Kidney (tissue), 13 donors: ENCODE measurements at regions not wholly inside any gene's neighbourhood (a gene's known extent, or its start where the extent isn't known, plus 50 kb on each side); places are given as distances from the start of the nearest gene placed in this dataset.
"Not testable (repeated sequence)": the region's sequence is repeated elsewhere in the genome, so short reads cannot be mapped to it uniquely, and the experiment has no call there.

Source experiments
- DNase-seq, 5 donors: peaks; one replicate each; pipeline ENCODE4 v3.0.0-alpha.2; 2013 to 2020
- FAIRE-seq: peaks from 2 replicates; lab custom pipeline; 2012; peaks lifted over from hg19 to GRCh38; lab: Jason Lieb, UNC
- H3K27ac ChIP-seq, 2 donors: one replicate each; pipeline ENCODE4 v1.7.0; 2013; ENCODE audit warnings: low read depth in 2 of 2, low read length in 2 of 2, inconsistent platforms in 1 of 2
- H3K27me3 ChIP-seq: one replicate; pipeline ENCODE4 v1.7.1; 2013; ENCODE audit warnings: low read length, inconsistent platforms; ENCODE audit not compliant: control insufficient read depth, insufficient read depth
- H3K36me3 ChIP-seq, 3 donors: one replicate each; pipeline versions ENCODE4 v1.7.0 to v1.7.1; 2013; ENCODE audit warnings: low read length in 3 of 3, control low read depth in 1 of 3, inconsistent platforms in 1 of 3; ENCODE audit not compliant: insufficient read depth in 3 of 3, control insufficient read depth in 2 of 3
- H3K4me1 ChIP-seq, 3 donors: one replicate each; pipeline versions ENCODE4 v1.7.0 to v1.7.1; 2013; ENCODE audit warnings: low read length in 3 of 3, inconsistent platforms in 1 of 3, low read depth in 1 of 3; ENCODE audit not compliant: control insufficient read depth in 2 of 3, insufficient read depth in 2 of 3
- H3K4me3 ChIP-seq, 3 donors: one replicate each; pipeline versions ENCODE4 v1.7.0 to v1.8.1; 2013; ENCODE audit warnings: low read length in 3 of 3, control low read depth in 1 of 3, inconsistent platforms in 1 of 3
- H3K9ac ChIP-seq, 3 donors: one replicate each; pipeline versions ENCODE4 v1.7.0 to v1.7.1; 2013; ENCODE audit warnings: low read length in 3 of 3, control low read depth in 1 of 3, inconsistent platforms in 1 of 3
- H3K9me3 ChIP-seq, 3 donors: one replicate each; pipeline versions ENCODE4 v1.7.0 to v1.7.1; 2013; ENCODE audit warnings: low read length in 3 of 3, control low read depth in 1 of 3, inconsistent platforms in 1 of 3; ENCODE audit not compliant: control insufficient read depth in 2 of 3, insufficient read depth in 1 of 3
- intact Hi-C: fragments of 100-400 bp; cut with DNase I; formaldehyde crosslinking; loops from one replicate; pipeline ENCODE4 v1.11.1; 2022
- TF ChIP-seq, protein P1 (sequence below): IDR thresholded peaks from 3 replicates; pipeline ENCODE4 v1.5.1; 2012; ENCODE audit warnings: mild to moderate bottlenecking, moderate library complexity, borderline replicate concordance; ENCODE audit not compliant: insufficient read depth; ENCODE audit errors: extremely low read depth
- donor health status: control.
- donor health status: control.
- donor health status: control.
- donor health status: control.
- donor health status: control.
- donor health status: DM: yes; HTN: yes; CAD: no.
- donor health status: Normal renal cell carcinoma (clear cell type).

DNA sequence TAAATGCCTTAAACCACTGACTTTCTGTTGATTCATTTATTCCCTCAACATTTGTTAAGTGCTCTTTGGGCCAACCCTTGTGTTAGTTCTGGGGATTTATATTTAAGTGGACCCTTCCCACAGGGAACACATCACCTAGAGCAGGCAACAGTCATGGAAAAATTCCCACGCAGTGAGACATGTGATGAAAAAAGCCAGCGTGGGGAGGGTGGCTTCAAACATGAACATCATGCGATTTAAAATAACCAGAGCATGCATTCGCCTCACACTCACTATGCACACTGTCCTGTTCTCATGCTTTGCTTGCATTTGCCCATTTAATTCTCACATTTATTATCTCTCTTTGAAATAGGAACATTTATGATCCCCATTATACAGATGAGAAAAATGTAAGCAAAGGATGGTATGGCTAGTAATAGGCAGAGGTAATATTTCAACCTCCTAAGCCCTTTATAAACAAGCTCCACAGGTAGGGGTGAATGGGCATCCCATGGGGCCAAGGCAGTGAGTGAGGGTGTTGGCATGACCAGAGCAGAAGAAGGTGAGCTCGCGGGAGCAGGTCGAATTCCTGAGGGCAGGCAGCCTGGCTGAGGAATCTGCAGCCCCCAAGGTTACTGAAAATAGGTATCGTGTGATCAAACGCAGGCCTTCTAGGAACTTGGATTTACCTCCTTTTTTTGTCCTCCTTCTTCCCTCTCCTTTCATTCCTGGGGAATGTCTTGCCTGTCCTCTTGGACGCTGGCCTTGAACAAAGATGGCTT, 297.8 kb downstream of the MYCN start:
- no peak overlapping the region for H3K4me3 ChIP-seq
- H3K9me3 ChIP-seq = no peaks in the 10 kb centered on the region
- H3K27ac ChIP-seq = no peak overlapping the region
- intact Hi-C loops = no loop called here
- no peaks in the 10 kb centered on the region for H3K4me1 ChIP-seq
- no peaks in the 10 kb centered on the region for H3K36me3 ChIP-seq
- TF ChIP-seq, protein P1, sequence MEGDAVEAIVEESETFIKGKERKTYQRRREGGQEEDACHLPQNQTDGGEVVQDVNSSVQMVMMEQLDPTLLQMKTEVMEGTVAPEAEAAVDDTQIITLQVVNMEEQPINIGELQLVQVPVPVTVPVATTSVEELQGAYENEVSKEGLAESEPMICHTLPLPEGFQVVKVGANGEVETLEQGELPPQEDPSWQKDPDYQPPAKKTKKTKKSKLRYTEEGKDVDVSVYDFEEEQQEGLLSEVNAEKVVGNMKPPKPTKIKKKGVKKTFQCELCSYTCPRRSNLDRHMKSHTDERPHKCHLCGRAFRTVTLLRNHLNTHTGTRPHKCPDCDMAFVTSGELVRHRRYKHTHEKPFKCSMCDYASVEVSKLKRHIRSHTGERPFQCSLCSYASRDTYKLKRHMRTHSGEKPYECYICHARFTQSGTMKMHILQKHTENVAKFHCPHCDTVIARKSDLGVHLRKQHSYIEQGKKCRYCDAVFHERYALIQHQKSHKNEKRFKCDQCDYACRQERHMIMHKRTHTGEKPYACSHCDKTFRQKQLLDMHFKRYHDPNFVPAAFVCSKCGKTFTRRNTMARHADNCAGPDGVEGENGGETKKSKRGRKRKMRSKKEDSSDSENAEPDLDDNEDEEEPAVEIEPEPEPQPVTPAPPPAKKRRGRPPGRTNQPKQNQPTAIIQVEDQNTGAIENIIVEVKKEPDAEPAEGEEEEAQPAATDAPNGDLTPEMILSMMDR = no peak
- FAIRE-seq (no peak), DNase-seq (peak in 1 of 5 donors; percentile 24)
- H3K27me3 ChIP-seq = no peaks in the 10 kb centered on the region
- no peak overlapping the region for H3K9ac ChIP-seq

DNA sequence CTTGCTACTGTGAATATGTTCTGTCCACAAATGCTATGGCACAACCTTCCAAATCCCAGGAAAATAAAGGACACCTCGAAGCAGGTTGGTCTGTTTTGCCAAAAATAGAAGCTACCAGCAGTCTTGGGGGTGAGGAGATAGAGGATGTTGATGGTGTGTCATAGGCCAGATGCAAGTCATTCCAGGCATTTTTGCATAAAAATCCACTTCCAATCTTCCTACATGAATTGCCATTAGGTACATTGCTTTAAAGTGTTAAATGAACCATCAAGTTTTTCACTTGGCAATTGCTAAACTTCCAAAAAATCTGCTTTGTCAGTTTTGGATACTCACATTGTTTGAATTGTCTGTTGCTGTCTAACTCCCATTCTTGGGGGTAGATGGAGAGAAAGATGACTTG, 295.4 kb downstream of the MYCN start:
- Histone ChIP-seq H3K9me3 (no peaks in the 10 kb centered on the region), H3K9ac (no peak overlapping the region), H3K27me3 (no peaks in the 10 kb centered on the region), H3K4me3 (no peak overlapping the region), H3K27ac (no peak overlapping the region), H3K4me1 (no peaks in the 10 kb centered on the region), H3K36me3 (no peaks in the 10 kb centered on the region)
- intact Hi-C loops = no loop called here
- DNase-seq = no peak
- no peak for FAIRE-seq
- TF ChIP-seq, protein P1 = no peak

DNA sequence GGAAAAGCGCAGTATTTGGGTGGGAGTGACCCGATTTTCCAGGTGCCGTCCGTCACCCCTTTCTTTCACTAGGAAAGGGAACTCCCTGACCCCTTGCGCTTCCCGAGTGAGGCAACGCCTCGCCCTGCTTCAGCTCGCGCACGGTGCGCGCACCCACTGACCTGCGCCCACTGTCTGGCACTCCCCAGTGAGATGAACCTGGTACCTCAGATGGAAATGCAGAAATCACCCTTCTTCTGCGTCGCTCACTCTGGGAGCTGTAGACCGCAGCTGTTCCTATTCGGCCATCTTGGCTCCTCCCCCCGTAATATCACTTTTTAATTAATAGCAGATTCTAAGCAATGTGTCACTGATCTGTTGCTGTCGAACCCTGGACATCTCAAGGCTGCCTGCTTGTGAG, 294.9 kb downstream of the MYCN start:
- H3K4me1 ChIP-seq, intact Hi-C loops, DNase-seq, H3K9ac ChIP-seq, H3K27ac ChIP-seq, FAIRE-seq, H3K27me3 ChIP-seq, H3K4me3 ChIP-seq, H3K9me3 ChIP-seq, H3K36me3 ChIP-seq: not testable (repeated sequence)

DNA sequence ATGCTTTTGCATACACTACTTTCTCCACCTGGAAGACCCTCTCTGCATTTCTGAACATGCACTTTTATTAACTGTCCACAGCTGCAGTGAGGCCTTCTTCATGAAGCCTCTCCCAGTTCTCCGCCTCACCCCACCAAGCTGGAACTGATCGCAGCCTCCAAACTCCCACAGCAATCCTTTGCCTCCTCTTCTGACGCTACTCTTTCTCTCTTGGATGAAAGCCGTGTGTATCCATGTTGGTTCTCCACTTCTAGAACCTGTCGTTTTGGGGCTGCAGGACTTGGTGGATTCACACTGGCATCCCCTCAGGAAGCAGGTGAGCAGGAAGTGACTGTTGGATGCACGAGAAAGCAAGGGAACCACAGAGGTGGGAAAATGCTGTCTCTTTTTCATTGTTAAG, 288.6 kb downstream of the MYCN start:
- Histone ChIP-seq H3K36me3 (no peaks in the 10 kb centered on the region), H3K4me3 (no peak overlapping the region), H3K27ac (no peak overlapping the region), H3K27me3 (no peaks in the 10 kb centered on the region), H3K4me1 (no peaks in the 10 kb centered on the region), H3K9ac (no peak overlapping the region), H3K9me3 (no peaks in the 10 kb centered on the region)
- no peak for FAIRE-seq
- TF ChIP-seq, protein P1 = no peak
- intact Hi-C loops = no loop called here
- peak in 1 of 5 donors; percentile 8 for DNase-seq
